ENCODE measurements at regions not wholly inside any gene's neighbourhood (a gene's known extent, or its start where the extent isn't known, plus 50 kb on each side); places are given as distances from the start of the nearest gene placed in this dataset.

DNA sequence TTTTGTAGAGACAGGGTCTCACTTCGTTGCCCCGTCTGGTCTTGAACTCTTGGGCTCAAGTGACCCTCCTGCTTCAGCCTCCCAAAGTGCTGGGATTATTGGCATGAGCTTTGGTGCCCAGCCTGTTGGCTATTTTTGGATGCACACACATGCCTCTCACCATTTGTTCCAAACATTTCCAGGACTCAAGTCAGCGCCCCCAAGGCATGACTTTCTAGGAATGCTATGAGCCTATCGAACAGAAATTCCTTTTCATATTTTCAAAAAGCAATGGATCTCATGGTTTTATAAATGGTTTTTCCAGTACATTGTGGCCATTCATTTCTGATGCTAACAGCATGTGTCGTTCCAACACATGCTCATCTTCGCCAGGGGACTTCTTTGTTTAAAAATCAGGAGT is 119.3 kb upstream of the NAA20 start:
- TF ChIP-seq, protein P1, sequence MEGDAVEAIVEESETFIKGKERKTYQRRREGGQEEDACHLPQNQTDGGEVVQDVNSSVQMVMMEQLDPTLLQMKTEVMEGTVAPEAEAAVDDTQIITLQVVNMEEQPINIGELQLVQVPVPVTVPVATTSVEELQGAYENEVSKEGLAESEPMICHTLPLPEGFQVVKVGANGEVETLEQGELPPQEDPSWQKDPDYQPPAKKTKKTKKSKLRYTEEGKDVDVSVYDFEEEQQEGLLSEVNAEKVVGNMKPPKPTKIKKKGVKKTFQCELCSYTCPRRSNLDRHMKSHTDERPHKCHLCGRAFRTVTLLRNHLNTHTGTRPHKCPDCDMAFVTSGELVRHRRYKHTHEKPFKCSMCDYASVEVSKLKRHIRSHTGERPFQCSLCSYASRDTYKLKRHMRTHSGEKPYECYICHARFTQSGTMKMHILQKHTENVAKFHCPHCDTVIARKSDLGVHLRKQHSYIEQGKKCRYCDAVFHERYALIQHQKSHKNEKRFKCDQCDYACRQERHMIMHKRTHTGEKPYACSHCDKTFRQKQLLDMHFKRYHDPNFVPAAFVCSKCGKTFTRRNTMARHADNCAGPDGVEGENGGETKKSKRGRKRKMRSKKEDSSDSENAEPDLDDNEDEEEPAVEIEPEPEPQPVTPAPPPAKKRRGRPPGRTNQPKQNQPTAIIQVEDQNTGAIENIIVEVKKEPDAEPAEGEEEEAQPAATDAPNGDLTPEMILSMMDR (conservative IDR thresholded peaks at IDR 0.05), result no peak
- no peaks in the 10 kb centered on the region for H3K4me1 Mint-ChIP-seq (ENCODE audit: unreplicated experiment)
- H3K4me3 Mint-ChIP-seq, result no peak overlapping the region
- H3K36me3 Mint-ChIP-seq, result peaks cover 53% of the 10 kb centered on the region
- no peak for DNase-seq (ENCODE audit: extremely low spot score, unreplicated experiment)
- no peaks in the 10 kb centered on the region for H3K27me3 Mint-ChIP-seq
- H3K27ac Mint-ChIP-seq, result no peak overlapping the region
- H3K9me3 Mint-ChIP-seq, result peaks cover 19% of the 10 kb centered on the region

DNA sequence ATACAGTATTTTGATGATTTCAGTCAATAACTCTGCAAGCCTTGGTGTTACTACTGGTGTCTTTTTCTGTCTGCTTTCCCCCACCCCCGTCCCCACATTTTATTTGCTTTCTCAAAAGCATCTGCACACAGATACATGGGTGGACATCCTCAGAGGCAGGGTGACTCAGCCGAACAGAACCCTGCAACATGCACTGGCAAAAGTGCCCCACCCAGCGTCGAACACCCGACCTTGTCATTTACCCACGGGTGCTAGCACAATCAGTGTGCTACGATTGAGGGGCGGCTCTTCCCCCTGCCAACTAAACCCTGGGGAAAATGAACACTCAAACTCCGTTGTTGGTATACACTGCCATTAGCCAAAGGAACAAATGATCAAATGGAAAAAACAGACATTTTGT is 115.9 kb upstream of the NAA20 start:
- Mint-ChIP-seq H3K36me3 (peaks cover 36% of the 10 kb centered on the region), H3K4me1 (ENCODE audit: unreplicated experiment) (peaks cover 7% of the 10 kb centered on the region), H3K27me3 (no peaks in the 10 kb centered on the region), H3K4me3 (no peak overlapping the region), H3K27ac (no peak overlapping the region), H3K9me3 (peaks cover 19% of the 10 kb centered on the region)
- TF ChIP-seq, protein P1 (conservative IDR thresholded peaks at IDR 0.05), result no peak
- DNase-seq (ENCODE audit: extremely low spot score, unreplicated experiment), result no peak

DNA sequence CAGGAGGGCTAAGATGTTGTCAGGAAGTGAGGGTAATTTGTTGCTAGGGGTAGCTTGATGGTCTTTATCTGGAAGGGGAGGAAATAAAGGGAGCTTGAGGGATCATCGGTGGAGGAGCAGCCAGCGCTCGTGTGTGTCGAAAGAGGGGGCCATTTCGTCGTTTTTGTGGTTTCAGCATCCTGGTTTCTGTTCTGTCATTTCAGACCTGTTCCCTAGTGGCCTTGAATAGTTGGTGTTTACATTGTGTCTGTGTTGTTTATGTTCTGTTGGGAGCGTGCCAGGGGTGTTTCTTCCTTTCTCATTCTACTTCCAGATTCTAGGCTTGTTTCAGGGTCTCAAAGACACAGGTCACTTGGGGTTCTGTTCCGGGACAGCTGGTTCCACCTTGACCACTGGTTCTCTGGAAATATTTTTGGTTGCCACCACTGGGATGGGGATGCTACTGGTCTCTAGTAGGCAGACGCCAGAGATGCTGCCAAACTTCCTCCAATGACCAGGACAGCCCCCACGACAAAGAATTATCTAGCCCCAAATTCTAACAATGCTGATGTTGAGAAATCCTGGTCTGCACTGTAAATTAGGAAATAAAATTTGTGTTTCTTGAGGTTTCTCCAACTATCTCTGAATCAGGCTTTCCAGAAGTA is 113.9 kb upstream of the NAA20 start:
- Mint-ChIP-seq H3K27me3 (no peaks in the 10 kb centered on the region), H3K36me3 (peaks cover 31% of the 10 kb centered on the region), H3K4me1 (ENCODE audit: unreplicated experiment) (peaks cover 7% of the 10 kb centered on the region)

DNA sequence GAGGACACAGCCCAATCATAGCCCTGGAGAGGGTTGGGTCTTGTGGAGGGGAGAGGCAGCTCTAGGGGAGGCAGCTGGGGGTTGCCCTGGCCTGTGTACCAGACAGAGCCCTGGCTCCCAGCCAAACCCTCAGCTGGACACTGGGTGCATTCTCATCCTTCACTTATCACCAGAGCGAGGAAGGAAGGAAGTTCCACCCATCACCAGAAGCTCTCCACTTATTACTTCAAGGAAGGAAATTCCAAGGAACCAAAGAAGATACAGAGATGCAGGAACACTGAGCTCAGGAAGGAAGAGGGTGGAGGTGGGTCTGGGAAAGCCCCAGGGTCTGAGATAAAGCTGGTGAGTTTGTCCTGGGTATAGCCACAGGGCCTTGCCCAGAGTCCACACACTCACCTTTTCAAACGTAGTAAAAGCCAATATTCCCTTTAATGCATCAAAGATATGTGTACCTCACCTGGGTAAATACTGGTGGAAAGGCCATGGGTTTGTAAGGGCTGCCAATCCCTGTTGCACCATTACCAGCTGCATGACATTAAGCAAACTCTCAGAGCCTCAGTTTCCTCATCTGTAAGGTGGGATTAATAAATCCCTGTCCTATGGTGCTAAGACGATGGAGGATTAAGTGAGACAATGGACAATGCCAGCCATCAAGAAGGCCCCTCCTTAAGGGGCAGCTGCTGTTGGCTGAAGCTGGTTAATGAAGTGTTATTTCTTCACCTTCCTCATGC is 109.7 kb upstream of the NAA20 start:
- TF ChIP-seq, protein P1 (conservative IDR thresholded peaks at IDR 0.05), result no peak
- DNase-seq (ENCODE audit: extremely low spot score, unreplicated experiment), result no peak
- H3K27me3 Mint-ChIP-seq, result no peaks in the 10 kb centered on the region
- H3K9me3 Mint-ChIP-seq, result no peaks in the 10 kb centered on the region
- peaks cover 10% of the 10 kb centered on the region for H3K36me3 Mint-ChIP-seq
- H3K4me3 Mint-ChIP-seq, result no peak overlapping the region
- peaks cover 7% of the 10 kb centered on the region for H3K4me1 Mint-ChIP-seq (ENCODE audit: unreplicated experiment)
- H3K27ac Mint-ChIP-seq, result no peak overlapping the region

More for the DNA sequence above, 113.9 kb upstream of the NAA20 start:
- no peak for DNase-seq (ENCODE audit: extremely low spot score, unreplicated experiment)
- Mint-ChIP-seq H3K4me3 (no peak overlapping the region), H3K27ac (no peak overlapping the region), H3K9me3 (peaks cover 15% of the 10 kb centered on the region)
- TF ChIP-seq, protein P1 (conservative IDR thresholded peaks at IDR 0.05), result no peak

DNA sequence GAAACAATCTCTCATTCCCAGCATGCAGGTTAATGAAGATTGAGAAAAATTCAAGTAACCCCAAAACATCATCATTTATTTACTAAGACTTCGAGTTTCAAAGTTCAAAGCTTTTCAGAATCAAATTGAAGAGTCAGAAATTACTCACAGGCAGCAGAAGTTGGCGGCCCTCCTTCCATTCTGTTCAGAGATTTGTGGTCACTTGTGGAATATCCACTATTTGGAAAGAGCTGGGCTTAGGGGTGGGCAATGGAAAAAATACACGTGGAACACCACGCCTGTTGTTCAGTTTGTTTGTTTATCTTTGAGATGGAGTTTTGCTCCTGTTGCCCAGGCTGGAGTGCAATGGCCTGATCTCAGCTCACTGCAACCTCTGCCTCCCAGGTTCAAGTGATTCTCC is 108.6 kb upstream of the NAA20 start:
- TF ChIP-seq, protein P1 (conservative IDR thresholded peaks at IDR 0.05), result no peak
- no peaks in the 10 kb centered on the region for H3K9me3 Mint-ChIP-seq
- peaks cover under 1% of the 10 kb centered on the region for H3K4me1 Mint-ChIP-seq (ENCODE audit: unreplicated experiment)
- peaks cover 16% of the 10 kb centered on the region for H3K36me3 Mint-ChIP-seq
- no peaks in the 10 kb centered on the region for H3K27me3 Mint-ChIP-seq
- no peak for DNase-seq (ENCODE audit: extremely low spot score, unreplicated experiment)
- H3K27ac Mint-ChIP-seq, result no peak overlapping the region
- no peak overlapping the region for H3K4me3 Mint-ChIP-seq

Data from type B pancreatic cell (in vitro differentiated cells).